ENCODE measurements at regions not wholly inside any gene's neighbourhood (a gene's known extent, or its start where the extent isn't known, plus 50 kb on each side); places are given as distances from the start of the nearest gene placed in this dataset.
A peak's percentile ranks its signal among the peaks of the same experiment; 100 is the strongest.

DNA sequence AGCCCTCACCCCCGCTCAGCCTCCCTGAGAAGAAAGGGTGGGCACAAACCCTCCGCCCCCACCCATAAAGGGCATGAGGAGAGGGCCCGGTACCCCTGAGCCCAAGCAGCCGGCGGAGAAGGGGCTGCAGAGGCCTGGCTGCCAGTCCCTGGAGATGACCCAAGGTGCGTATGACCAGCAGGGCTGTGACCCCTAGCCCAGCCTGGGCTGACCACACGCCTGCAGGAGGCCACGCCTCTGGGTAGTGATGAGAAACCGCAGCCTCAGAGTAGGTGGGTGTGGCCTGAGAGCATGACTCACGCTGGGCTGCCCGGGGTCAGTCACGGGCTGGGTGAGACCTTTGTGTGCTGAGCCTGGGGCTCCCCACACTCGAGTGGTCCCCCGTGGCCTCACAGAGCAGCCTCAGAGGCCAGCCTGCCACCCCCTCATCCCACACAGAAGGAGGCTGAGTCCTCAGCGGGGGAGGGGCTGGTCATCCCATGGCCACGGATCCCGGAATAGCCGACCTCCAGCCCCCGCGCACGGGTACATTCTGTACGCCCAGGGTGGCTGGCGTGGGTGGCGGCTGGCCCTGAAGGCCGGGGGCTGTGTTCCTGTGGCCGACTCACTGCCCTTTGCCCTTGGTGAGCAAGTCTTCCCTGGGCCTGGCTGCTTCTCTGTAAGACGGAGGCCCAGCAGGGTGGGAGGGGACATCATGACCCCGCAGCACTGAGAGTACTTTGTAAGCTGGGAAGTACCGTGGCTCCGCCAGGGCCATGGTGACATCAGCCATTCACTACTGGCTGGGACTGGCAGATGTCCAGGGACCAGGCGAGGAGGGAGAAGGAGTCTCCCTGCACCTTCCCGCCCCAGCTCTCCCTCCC lies 110.8 kb upstream of the OTOS start:
- Histone ChIP-seq H3K4me2 (ENCODE audit: control insufficient read depth, insufficient read depth) (no peak overlapping the region), H3K4me1 (ENCODE audit: control insufficient read depth, insufficient read depth, low read length) (no peaks in the 10 kb centered on the region), H3K27ac (ENCODE audit: control insufficient read depth, insufficient read depth) (no peak overlapping the region), H3K9ac (ENCODE audit: control insufficient read depth, insufficient read depth, low read length) (no peak overlapping the region), H2AFZ (ENCODE audit: control insufficient read depth, low read depth, low read length) (no peak overlapping the region), H4K20me1 (ENCODE audit: control insufficient read depth, insufficient read depth) (no peaks in the 10 kb centered on the region), H3K27me3 (replicated peaks in 1 of 2; ENCODE audit: control insufficient read depth in 2 of 2, insufficient read depth in 2 of 2, low read length in 1 of 2) (no peaks in the 10 kb centered on the region), H3K36me3 (ENCODE audit: control insufficient read depth in 2 of 2, insufficient read depth in 2 of 2, low read length in 1 of 2) (no peaks in the 10 kb centered on the region), H3K4me3 (no peak overlapping the region), H3K9me3 (replicated peaks; ENCODE audit: control insufficient read depth, insufficient read depth, low read length) (no peaks in the 10 kb centered on the region), H3K79me2 (ENCODE audit: control insufficient read depth, insufficient read depth, low read length) (no peaks in the 10 kb centered on the region)
- in situ Hi-C loops (cut with MboI): no loop called here
- intact Hi-C loops (cut with micrococcal nuclease; ENCODE audit: unreplicated experiment): no loop called here
- DNase-seq (ENCODE audit: low read depth, low spot score) (no peak), FAIRE-seq (no peak), ATAC-seq (peak; percentile 84)
- RAD21 ChIA-PET (ENCODE audit: unreplicated experiment): no interaction called here
- CTCF ChIA-PET: no interaction called here
- peak; percentile 68 for TF ChIP-seq NR2F1 (conservative IDR thresholded peaks at IDR 0.05)
- TF ChIP-seq SUZ12 (IDR thresholded peaks at IDR 0.05; ENCODE audit: unreplicated experiment): no peak
- TF ChIP-seq RCOR1 (conservative IDR thresholded peaks at IDR 0.05; ENCODE audit: low read depth, low read length): no peak
- peak in 1 of 2 experiments; percentile 70; a peak in 2 of 4 replicates for TF ChIP-seq BHLHE40 (IDR thresholded peaks at IDR 0.05; ENCODE audit: borderline replicate concordance in 1 of 2, low read depth in 2 of 2, low read length in 1 of 2)
- no peak for TF ChIP-seq ZBTB33 (IDR thresholded peaks at IDR 0.05)
- TF ChIP-seq CUX1 (IDR thresholded peaks at IDR 0.05; ENCODE audit: insufficient replicate concordance, low read depth, low read length): no peak
- TF ChIP-seq BCL3 (IDR thresholded peaks at IDR 0.05; ENCODE audit: borderline replicate concordance, insufficient read depth, low read depth, low read length, poor library complexity, severe bottlenecking): no peak
- BruUV-seq (replicated peaks): no TSS peak
- SMC1A ChIA-PET (ENCODE audit: uncharacterized antibody, unreplicated experiment): no interaction called here
- POLR2A ChIA-PET: no interaction called here
- WGBS (ENCODE audit: insufficient coverage, insufficient replicate concordance, low lambda C conversion rate, missing lambda C conversion rate): 44% methylated on average over 30 of the region's 32 CpGs

All from GM12878 (cell line).